Smooth muscle cell (in vitro differentiated cells): ENCODE measurements at regions not wholly inside any gene's neighbourhood (a gene's known extent, or its start where the extent isn't known, plus 50 kb on each side); places are given as distances from the start of the nearest gene placed in this dataset.
A peak's percentile ranks its signal among the peaks of the same experiment; 100 is the strongest.
"Not testable (repeated sequence)": the region's sequence is repeated elsewhere in the genome, so short reads cannot be mapped to it uniquely, and the experiment has no call there.

Source experiments
- DNase-seq: peaks from one replicate; lab custom pipeline; 2025; ENCODE audit not compliant: unreplicated experiment; lab: John Stamatoyannopoulos, UW
- H2AFZ ChIP-seq: fragments of 200-600 bp; sonication (generic); 2 replicates; pipeline ENCODE4 v1.6.0; 2016; ENCODE audit warnings: antibody characterized with exemption, low read depth, mild to moderate bottlenecking
- H3F3A ChIP-seq: fragments of 200-600 bp; sonication (generic); 2 replicates; pipeline ENCODE4 v1.6.0; 2017; ENCODE audit warnings: antibody characterized with exemption, low read depth
- H3K27ac ChIP-seq: fragments of 200-600 bp; sonication (generic); 2 replicates; pipeline ENCODE4 v1.5.1; 2016; ENCODE audit warnings: low read depth, mild to moderate bottlenecking
- H3K27me3 ChIP-seq: fragments of 200-600 bp; sonication (generic); 2 replicates; pipeline ENCODE4 v1.6.1; 2016; ENCODE audit warnings: low read depth, mild to moderate bottlenecking
- H3K36me3 ChIP-seq: fragments of 200-600 bp; sonication (generic); 2 replicates; pipeline ENCODE4 v1.5.1; 2016; ENCODE audit warnings: low read depth
- H3K4me1 ChIP-seq: fragments of 200-600 bp; sonication (generic); 2 replicates; pipeline ENCODE4 v1.5.1; 2016; ENCODE audit warnings: low read depth
- H3K4me2 ChIP-seq: fragments of 200-600 bp; sonication (generic); 2 replicates; pipeline ENCODE4 v1.6.0; 2016; ENCODE audit warnings: mild to moderate bottlenecking
- H3K4me3 ChIP-seq: fragments of 200-600 bp; sonication (generic); 2 replicates; pipeline ENCODE4 v1.5.1; 2016; ENCODE audit warnings: mild to moderate bottlenecking
- H3K79me2 ChIP-seq: fragments of 200-600 bp; sonication (generic); 2 replicates; pipeline ENCODE4 v1.6.0; 2016; ENCODE audit warnings: low read depth, mild to moderate bottlenecking
- H3K9ac ChIP-seq: fragments of 200-600 bp; sonication (generic); 2 replicates; pipeline ENCODE4 v1.6.0; 2016; ENCODE audit warnings: low read depth
- H3K9me3 ChIP-seq: fragments of 200-600 bp; sonication (generic); replicated peaks from 2 replicates; pipeline ENCODE4 v1.5.1; 2016; ENCODE audit warnings: low read depth
- H4K20me1 ChIP-seq: fragments of 200-600 bp; sonication (generic); 2 replicates; pipeline ENCODE4 v1.6.0; 2016; ENCODE audit warnings: low read depth
- WGBS: methylation state at CpG from one replicate; pipeline ENCODE4 v1.1.7; 2016; ENCODE audit warnings: low lambda C conversion rate; 5-methylcytosine and 5-hydroxymethylcytosine counted together
- TF ChIP-seq, protein P1 (sequence below): fragments of 200-600 bp; sonication (generic); IDR thresholded peaks from 2 replicates; pipeline ENCODE4 v1.5.1; 2017; ENCODE audit warnings: borderline replicate concordance, mild to moderate bottlenecking, antibody characterized with exemption; ENCODE audit not compliant: insufficient read depth, poor library complexity, severe bottlenecking

DNA sequence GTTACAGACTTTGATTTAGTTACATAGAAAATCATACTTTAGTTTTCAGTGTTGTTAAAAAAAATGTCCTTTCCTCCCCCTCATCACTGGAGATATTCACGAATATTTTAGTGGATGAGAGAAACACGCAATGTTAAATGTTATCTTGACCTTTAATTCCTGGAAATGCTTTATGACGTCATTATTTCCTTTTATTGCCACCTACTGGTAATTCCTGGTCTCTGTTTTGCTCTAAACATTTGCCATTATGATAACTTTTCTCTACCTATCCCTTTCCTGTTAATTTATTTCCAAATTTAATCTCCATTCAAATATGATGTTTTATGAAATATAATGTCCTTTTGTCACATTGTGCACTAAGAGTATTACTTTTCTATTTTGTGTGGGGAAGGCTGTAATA is 770.6 kb downstream of the FAM181B start:
- H3K27me3 ChIP-seq, result peaks cover 25% of the 10 kb centered on the region
- no peaks in the 10 kb centered on the region for H3K79me2 ChIP-seq
- H4K20me1 ChIP-seq, result no peaks in the 10 kb centered on the region
- TF ChIP-seq, protein P1, sequence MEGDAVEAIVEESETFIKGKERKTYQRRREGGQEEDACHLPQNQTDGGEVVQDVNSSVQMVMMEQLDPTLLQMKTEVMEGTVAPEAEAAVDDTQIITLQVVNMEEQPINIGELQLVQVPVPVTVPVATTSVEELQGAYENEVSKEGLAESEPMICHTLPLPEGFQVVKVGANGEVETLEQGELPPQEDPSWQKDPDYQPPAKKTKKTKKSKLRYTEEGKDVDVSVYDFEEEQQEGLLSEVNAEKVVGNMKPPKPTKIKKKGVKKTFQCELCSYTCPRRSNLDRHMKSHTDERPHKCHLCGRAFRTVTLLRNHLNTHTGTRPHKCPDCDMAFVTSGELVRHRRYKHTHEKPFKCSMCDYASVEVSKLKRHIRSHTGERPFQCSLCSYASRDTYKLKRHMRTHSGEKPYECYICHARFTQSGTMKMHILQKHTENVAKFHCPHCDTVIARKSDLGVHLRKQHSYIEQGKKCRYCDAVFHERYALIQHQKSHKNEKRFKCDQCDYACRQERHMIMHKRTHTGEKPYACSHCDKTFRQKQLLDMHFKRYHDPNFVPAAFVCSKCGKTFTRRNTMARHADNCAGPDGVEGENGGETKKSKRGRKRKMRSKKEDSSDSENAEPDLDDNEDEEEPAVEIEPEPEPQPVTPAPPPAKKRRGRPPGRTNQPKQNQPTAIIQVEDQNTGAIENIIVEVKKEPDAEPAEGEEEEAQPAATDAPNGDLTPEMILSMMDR, result peak; percentile 36
- H3K9ac ChIP-seq, result no peak overlapping the region
- H3K27ac ChIP-seq, result no peak overlapping the region
- H3K9me3 ChIP-seq, result no peaks in the 10 kb centered on the region
- H3K4me3 ChIP-seq, result no peak overlapping the region
- WGBS, result 23% methylated on average over 3 of the region's 3 CpGs
- no peak for DNase-seq
- peaks cover 5% of the 10 kb centered on the region for H3F3A ChIP-seq
- H3K4me2 ChIP-seq, result peak overlapping the region; percentile 30
- no peaks in the 10 kb centered on the region for H3K4me1 ChIP-seq
- no peaks in the 10 kb centered on the region for H3K36me3 ChIP-seq
- peak overlapping the region; percentile 19 for H2AFZ ChIP-seq

DNA sequence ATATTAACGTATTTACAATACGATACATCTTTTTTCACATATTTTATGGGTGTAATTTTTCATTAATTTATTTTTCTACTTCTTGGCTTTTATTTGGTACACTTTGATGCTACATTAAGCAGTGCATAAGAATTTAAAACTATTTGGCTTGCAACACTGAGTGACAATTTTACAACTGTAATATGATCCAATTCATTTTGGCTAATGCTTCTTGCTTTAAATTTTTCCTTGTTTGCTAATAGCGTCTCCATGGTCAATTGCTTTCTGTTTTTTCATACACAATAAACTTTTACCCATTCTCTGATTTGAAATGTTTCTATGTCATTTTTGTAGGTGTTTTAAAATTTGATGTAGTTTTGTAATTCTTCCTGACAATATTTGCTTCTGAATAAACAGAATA is 773.2 kb downstream of the FAM181B start:
- TF ChIP-seq, protein P1, result no peak
- Histone ChIP-seq H3K9me3 (no peaks in the 10 kb centered on the region), H3K9ac (no peak overlapping the region), H2AFZ (no peak overlapping the region), H4K20me1 (no peaks in the 10 kb centered on the region), H3K27ac (no peak overlapping the region), H3K4me2 (no peak overlapping the region), H3K27me3 (peaks cover 16% of the 10 kb centered on the region), H3K4me3 (no peak overlapping the region), H3K36me3 (no peaks in the 10 kb centered on the region), H3F3A (peaks cover 5% of the 10 kb centered on the region), H3K4me1 (no peaks in the 10 kb centered on the region), H3K79me2 (no peaks in the 10 kb centered on the region)
- no peak for DNase-seq
- WGBS, result 88% methylated on average over 3 of the region's 3 CpGs

DNA sequence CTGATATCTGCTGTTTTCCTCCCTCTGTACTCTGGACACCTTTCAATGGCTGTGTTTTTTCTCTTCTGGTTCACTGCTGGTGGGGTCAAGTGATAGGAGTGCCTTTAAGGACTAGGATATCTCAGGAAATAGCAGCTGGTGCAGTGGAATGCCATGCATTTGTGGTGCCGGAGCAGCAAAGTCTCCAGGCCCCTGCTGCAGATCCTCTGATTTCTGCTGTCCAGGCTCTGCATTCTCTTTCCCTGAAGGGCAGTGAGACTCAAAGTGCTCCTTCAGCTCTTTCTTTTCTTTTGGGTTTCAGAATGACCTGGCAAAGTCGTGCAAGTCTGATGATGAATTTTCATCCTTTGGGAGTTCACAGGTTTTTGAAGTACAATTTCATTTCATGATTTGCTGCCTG is 774.3 kb downstream of the FAM181B start:
- Histone ChIP-seq H3K79me2 (no peaks in the 10 kb centered on the region), H2AFZ (no peak overlapping the region), H3K4me1 (no peaks in the 10 kb centered on the region), H3K27ac (no peak overlapping the region), H3K4me2 (no peak overlapping the region), H3K9me3 (no peaks in the 10 kb centered on the region), H3K27me3 (peaks cover 7% of the 10 kb centered on the region), H3K9ac (no peak overlapping the region), H3F3A (peaks cover 5% of the 10 kb centered on the region), H3K4me3 (no peak overlapping the region), H4K20me1 (no peaks in the 10 kb centered on the region), H3K36me3 (no peaks in the 10 kb centered on the region)
- no peak for DNase-seq
- 14% methylated on average over 2 of the region's 2 CpGs for WGBS
- TF ChIP-seq, protein P1, result no peak

DNA sequence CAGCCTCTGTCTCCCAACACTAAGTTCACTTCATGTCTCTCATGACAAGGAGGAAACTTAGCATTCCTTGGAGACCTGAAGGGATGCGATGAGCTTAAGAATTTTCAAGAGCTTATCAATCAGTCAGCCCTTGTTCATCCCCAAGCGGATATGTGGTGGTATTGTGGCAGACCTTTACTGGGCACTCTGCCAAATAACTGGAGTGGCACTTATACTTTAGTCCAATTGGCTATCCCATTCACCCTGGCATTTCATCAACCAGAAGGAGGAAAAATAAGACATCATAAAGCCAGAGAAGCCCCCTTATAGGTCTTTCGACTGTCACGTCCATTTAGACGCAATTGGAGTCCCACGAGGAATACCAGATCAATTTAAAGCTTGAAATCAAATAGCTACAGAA is 779.4 kb downstream of the FAM181B start:
- WGBS, result 93% methylated on average over 6 of the region's 6 CpGs
- H3K27ac ChIP-seq, H3K36me3 ChIP-seq, H3K4me3 ChIP-seq, H3K9ac ChIP-seq, H4K20me1 ChIP-seq, H3K4me1 ChIP-seq, H3F3A ChIP-seq, H2AFZ ChIP-seq, DNase-seq, H3K4me2 ChIP-seq, H3K9me3 ChIP-seq, H3K79me2 ChIP-seq, H3K27me3 ChIP-seq: not testable (repeated sequence)
